Endothelial cell (in vitro differentiated cells): ENCODE measurements at regions not wholly inside any gene's neighbourhood (a gene's known extent, or its start where the extent isn't known, plus 50 kb on each side); places are given as distances from the start of the nearest gene placed in this dataset.

Source experiments
- DNase-seq: peaks from one replicate; pipeline ENCODE4 v3.0.0; 2021; ENCODE audit warnings: low spot score
- H3K27ac Mint-ChIP-seq: one replicate; pipeline ENCODE4 v1.8.0; 2021; ENCODE audit warnings: mixed read lengths, inconsistent platforms; ENCODE audit not compliant: unreplicated experiment
- H3K27me3 Mint-ChIP-seq: one replicate; pipeline ENCODE4 v1.8.0; 2021; ENCODE audit warnings: mild to moderate bottlenecking, moderate library complexity, mixed read lengths, inconsistent platforms; ENCODE audit not compliant: unreplicated experiment
- H3K36me3 Mint-ChIP-seq: one replicate; pipeline ENCODE4 v1.8.0; 2021; ENCODE audit warnings: mild to moderate bottlenecking, low read depth, mixed read lengths, inconsistent platforms; ENCODE audit not compliant: unreplicated experiment
- H3K4me1 Mint-ChIP-seq: one replicate; pipeline ENCODE4 v1.8.0; 2021; ENCODE audit warnings: mild to moderate bottlenecking, mixed read lengths, inconsistent platforms; ENCODE audit not compliant: unreplicated experiment
- H3K4me3 Mint-ChIP-seq: one replicate; pipeline ENCODE4 v1.8.0; 2021; ENCODE audit warnings: mild to moderate bottlenecking, mixed read lengths, inconsistent platforms; ENCODE audit not compliant: unreplicated experiment
- H3K9me3 Mint-ChIP-seq: one replicate; pipeline ENCODE4 v1.8.0; 2021; ENCODE audit warnings: mixed read lengths, inconsistent platforms; ENCODE audit not compliant: unreplicated experiment
- TF ChIP-seq, protein P1 (sequence below): fragments of 200-600 bp; sonication (generic); IDR thresholded peaks from one replicate; pipeline ENCODE4 v1.5.0; 2021; ENCODE audit warnings: antibody characterized with exemption; ENCODE audit not compliant: unreplicated experiment

GRCh38 chr4:130197946-130198345, 1102.0 kb downstream of the C4orf33 start:
- H3K4me1 Mint-ChIP-seq: no peaks in the 10 kb centered on the region
- H3K27ac Mint-ChIP-seq: no peak overlapping the region
- peaks cover 7% of the 10 kb centered on the region for H3K36me3 Mint-ChIP-seq
- H3K4me3 Mint-ChIP-seq: no peak overlapping the region
- no peaks in the 10 kb centered on the region for H3K9me3 Mint-ChIP-seq
- TF ChIP-seq, protein P1, sequence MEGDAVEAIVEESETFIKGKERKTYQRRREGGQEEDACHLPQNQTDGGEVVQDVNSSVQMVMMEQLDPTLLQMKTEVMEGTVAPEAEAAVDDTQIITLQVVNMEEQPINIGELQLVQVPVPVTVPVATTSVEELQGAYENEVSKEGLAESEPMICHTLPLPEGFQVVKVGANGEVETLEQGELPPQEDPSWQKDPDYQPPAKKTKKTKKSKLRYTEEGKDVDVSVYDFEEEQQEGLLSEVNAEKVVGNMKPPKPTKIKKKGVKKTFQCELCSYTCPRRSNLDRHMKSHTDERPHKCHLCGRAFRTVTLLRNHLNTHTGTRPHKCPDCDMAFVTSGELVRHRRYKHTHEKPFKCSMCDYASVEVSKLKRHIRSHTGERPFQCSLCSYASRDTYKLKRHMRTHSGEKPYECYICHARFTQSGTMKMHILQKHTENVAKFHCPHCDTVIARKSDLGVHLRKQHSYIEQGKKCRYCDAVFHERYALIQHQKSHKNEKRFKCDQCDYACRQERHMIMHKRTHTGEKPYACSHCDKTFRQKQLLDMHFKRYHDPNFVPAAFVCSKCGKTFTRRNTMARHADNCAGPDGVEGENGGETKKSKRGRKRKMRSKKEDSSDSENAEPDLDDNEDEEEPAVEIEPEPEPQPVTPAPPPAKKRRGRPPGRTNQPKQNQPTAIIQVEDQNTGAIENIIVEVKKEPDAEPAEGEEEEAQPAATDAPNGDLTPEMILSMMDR: no peak
- no peaks in the 10 kb centered on the region for H3K27me3 Mint-ChIP-seq
- DNase-seq: no peak

DNA sequence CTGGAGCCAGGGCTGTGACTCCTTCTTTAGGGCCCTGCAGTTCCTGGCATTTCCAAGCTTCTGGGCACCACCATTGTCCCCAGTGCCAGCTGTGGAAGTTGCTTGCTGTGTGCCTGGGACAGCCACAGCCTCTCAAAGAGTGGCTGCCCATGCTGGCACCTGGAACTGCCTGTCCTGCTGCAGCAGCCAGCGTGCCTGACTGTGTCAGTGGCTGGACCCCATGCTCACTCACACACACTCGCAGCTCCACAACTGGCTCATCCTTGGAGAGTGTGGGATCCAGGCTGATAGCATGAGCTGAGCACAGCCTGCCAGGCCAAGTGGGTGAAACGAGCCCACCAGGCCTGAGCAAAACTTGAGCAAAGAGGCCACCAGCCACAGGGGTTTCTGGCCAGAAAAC, 1107.6 kb downstream of the C4orf33 start:
- TF ChIP-seq, protein P1: no peak
- Mint-ChIP-seq H3K27me3 (no peaks in the 10 kb centered on the region), H3K36me3 (peaks cover 12% of the 10 kb centered on the region), H3K4me1 (no peaks in the 10 kb centered on the region), H3K9me3 (peaks cover 3% of the 10 kb centered on the region), H3K27ac (no peak overlapping the region), H3K4me3 (no peak overlapping the region)
- DNase-seq: no peak

DNA sequence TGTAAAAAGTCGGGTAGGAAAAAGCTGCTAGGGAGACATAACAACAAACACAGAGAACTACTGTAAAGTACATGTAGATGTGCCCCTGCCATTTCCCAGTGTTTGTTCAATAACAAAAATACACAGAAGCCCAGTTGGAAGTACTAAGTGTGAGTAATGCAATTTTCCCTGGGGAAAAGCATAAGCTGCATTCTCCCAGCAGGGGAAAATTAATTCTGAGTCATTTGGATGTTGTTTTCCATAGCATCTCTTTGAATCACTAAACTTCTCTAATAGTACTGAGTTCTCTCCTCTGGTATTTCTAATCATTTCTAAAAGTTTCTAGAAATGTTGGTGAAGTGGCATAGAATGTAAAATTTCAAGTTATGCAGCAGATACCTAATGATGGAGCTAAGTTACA, 1114.9 kb downstream of the C4orf33 start:
- no peak for DNase-seq
- Mint-ChIP-seq H3K4me1 (no peaks in the 10 kb centered on the region), H3K9me3 (no peaks in the 10 kb centered on the region), H3K27me3 (no peaks in the 10 kb centered on the region), H3K4me3 (no peak overlapping the region), H3K36me3 (no peaks in the 10 kb centered on the region), H3K27ac (no peak overlapping the region)
- TF ChIP-seq, protein P1: no peak

- TF ChIP-seq, protein P1: no peak
- Mint-ChIP-seq H3K4me1 (no peaks in the 10 kb centered on the region), H3K36me3 (no peaks in the 10 kb centered on the region), H3K27me3 (no peaks in the 10 kb centered on the region), H3K4me3 (no peak overlapping the region), H3K27ac (no peak overlapping the region), H3K9me3 (no peaks in the 10 kb centered on the region)
- DNase-seq: no peak
Observed at GRCh38 chr4:130214268-130214667, 1118.3 kb downstream of the C4orf33 start.

DNA sequence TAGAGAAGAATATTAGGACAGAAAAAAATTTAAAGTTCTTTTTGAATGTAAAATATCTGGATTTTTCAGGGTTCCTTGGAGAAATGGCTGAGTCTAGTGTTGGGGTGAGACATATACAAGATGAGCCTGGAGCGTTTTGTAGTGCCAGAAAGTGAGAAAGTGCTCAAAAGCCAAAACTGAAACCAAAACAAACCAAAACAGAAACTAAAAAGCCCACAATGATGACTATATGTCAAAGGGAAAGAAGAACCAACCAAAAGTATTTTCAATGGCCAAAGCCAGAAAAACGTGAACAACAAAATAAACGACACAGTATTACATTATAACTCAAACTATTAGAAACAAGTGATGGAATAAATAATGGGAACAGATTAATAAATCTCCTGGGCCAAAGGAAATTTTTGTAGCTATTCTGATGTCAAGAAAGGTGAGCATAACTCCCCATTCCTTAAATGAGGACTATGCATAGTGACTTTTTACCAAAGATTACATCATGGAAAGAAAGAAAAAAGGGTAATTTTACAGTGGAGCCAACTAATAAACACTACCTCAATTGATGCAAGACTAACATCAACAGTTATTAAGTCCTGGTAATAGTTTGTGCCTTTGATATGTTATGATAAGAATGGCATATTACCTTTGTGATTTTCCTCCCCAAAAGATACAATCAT, 1137.6 kb downstream of the C4orf33 start:
- no peak for DNase-seq
- Mint-ChIP-seq H3K27ac (no peak overlapping the region), H3K4me3 (no peak overlapping the region), H3K27me3 (no peaks in the 10 kb centered on the region), H3K4me1 (no peaks in the 10 kb centered on the region), H3K36me3 (no peaks in the 10 kb centered on the region), H3K9me3 (no peaks in the 10 kb centered on the region)
- TF ChIP-seq, protein P1: no peak
